Testis (tissue), 2 donors: ENCODE measurements at regions not wholly inside any gene's neighbourhood (a gene's known extent, or its start where the extent isn't known, plus 50 kb on each side); places are given as distances from the start of the nearest gene placed in this dataset.

Experiments used
- DNase-seq: peaks from one replicate; pipeline ENCODE4 v3.0.0-alpha.2; 2019
- H3K27ac ChIP-seq, 2 donors: fragments of 200-600 bp; sonication (generic); one replicate each; pipeline ENCODE4 v1.5.1; 2019
- H3K27me3 ChIP-seq: fragments of 200-600 bp; sonication (generic); one replicate; pipeline ENCODE4 v1.5.1; 2019
- H3K36me3 ChIP-seq: fragments of 200-600 bp; sonication (generic); one replicate; pipeline ENCODE4 v1.5.1; 2017; ENCODE audit warnings: low read depth; ENCODE audit errors: missing control alignments
- H3K4me1 ChIP-seq: fragments of 200-600 bp; sonication (generic); one replicate; pipeline ENCODE4 v1.5.1; 2019
- H3K4me3 ChIP-seq, 2 donors: fragments of 200-600 bp; sonication (generic); one replicate each; pipeline ENCODE4 v1.5.1; 2017 to 2019
- H3K9me3 ChIP-seq: fragments of 200-600 bp; sonication (generic); one replicate; pipeline ENCODE4 v1.5.1; 2017
- POLR2A ChIP-seq: fragments of 450-650 bp; IDR thresholded peaks from one replicate; pipeline ENCODE4 v1.6.1; 2017; ENCODE audit warnings: antibody characterized with exemption, mild to moderate bottlenecking, moderate library complexity
- WGBS, 2 donors: methylation state at CpG; one replicate each; pipeline ENCODE4 v1.1.5; 2018; 5-methylcytosine and 5-hydroxymethylcytosine counted together
- intact Hi-C: fragments of 100-400 bp; cut with DNase I; formaldehyde crosslinking; loops from one replicate; pipeline ENCODE4 v1.15.1; 2023; ENCODE audit warnings: low total_unique reads
- TF ChIP-seq, protein P1 (sequence below), 3 experiments: fragments of 450-650 bp in 2 of 3; fragments of 200-600 bp in 1 of 3; sonication (generic) in 1 of 3; IDR thresholded peaks; one replicate each; pipeline ENCODE4 v1.5.1; 2016 to 2019; ENCODE audit warnings: antibody characterized with exemption in 3 of 3, mild to moderate bottlenecking in 2 of 3, moderate library complexity in 1 of 3

DNA sequence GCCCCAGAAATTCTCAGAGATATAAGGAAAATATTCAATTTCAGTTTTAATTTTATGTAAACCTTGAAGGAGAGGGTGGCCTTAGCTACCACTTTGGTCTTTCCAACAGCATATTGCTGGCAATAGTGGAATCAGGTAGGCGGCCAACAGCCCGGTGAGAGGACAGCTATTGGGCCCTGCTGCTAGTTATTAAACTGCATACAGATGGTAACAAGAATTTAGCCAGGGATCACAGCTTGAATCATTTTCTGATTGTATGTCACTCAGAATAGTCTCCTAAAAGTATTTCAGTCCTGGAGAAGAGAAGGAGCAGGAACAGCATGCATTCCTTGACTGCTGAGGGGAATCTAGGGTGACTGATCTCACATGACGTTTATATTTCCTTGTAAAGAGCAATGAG is 261.4 kb upstream of the SMIM30 start:
- H3K9me3 ChIP-seq: no peaks in the 10 kb centered on the region
- TF ChIP-seq, protein P1, sequence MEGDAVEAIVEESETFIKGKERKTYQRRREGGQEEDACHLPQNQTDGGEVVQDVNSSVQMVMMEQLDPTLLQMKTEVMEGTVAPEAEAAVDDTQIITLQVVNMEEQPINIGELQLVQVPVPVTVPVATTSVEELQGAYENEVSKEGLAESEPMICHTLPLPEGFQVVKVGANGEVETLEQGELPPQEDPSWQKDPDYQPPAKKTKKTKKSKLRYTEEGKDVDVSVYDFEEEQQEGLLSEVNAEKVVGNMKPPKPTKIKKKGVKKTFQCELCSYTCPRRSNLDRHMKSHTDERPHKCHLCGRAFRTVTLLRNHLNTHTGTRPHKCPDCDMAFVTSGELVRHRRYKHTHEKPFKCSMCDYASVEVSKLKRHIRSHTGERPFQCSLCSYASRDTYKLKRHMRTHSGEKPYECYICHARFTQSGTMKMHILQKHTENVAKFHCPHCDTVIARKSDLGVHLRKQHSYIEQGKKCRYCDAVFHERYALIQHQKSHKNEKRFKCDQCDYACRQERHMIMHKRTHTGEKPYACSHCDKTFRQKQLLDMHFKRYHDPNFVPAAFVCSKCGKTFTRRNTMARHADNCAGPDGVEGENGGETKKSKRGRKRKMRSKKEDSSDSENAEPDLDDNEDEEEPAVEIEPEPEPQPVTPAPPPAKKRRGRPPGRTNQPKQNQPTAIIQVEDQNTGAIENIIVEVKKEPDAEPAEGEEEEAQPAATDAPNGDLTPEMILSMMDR (IDR thresholded peaks at IDR 0.05): no peak
- H3K4me3 ChIP-seq: no peak overlapping the region
- no peak for DNase-seq
- H3K36me3 ChIP-seq: no peaks in the 10 kb centered on the region
- H3K4me1 ChIP-seq: no peaks in the 10 kb centered on the region
- H3K27ac ChIP-seq: no peak overlapping the region
- WGBS, 2 donors: 82 to 96% methylated on average over 3 of the region's 3 CpGs
- intact Hi-C loops: no loop called here
- no peaks in the 10 kb centered on the region for H3K27me3 ChIP-seq

DNA sequence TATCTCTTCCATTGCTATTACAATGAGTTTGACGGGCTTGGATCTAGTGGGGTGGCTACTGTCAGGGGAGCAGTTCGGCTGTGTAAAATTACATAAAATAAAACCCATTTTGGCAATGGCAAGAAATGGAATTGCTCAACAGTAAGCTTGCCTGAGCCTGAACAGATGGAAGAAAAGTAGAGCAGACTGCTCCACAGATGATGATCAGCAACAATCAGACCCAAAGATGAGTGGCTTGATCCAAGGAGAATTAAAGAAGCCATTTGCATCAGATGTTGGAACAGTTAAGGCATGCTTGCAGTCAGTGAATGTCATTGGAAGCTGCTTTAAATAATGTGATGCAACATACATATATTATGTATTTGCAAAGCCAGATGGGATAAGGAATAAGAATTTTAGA is 256.6 kb upstream of the SMIM30 start:
- intact Hi-C loops: no loop called here
- H3K9me3 ChIP-seq: no peaks in the 10 kb centered on the region
- H3K27me3 ChIP-seq: no peaks in the 10 kb centered on the region
- no peaks in the 10 kb centered on the region for H3K36me3 ChIP-seq
- H3K4me3 ChIP-seq: no peak overlapping the region
- 90 to 93% methylated on average over 2 of the region's 2 CpGs for WGBS, 2 donors
- no peak for TF ChIP-seq POLR2A
- TF ChIP-seq, protein P1 (IDR thresholded peaks at IDR 0.05): no peak
- no peaks in the 10 kb centered on the region for H3K4me1 ChIP-seq
- no peak overlapping the region for H3K27ac ChIP-seq
- no peak for DNase-seq

DNA sequence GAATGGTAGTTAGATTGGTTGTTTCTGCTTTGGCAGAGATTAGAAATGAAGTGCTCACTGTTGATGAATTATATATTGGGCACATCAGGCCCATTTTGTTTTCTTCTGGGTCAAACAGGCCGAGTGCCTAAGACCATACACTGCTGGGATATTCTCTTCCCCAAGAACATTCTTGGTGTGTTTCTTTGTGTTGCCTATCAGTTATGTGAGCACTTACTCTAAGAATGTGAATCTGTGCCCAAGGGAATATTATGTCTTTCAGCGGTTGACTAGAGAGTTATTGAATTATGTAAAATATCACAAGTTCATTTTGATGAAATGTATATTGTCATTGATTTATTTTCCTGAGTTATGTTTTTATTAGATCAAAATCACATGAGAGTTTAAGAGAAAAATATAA is 255.5 kb upstream of the SMIM30 start:
- DNase-seq: no peak
- intact Hi-C loops: no loop called here
- H3K36me3 ChIP-seq: no peaks in the 10 kb centered on the region
- no peak overlapping the region for H3K4me3 ChIP-seq
- no peaks in the 10 kb centered on the region for H3K27me3 ChIP-seq
- no peak for TF ChIP-seq POLR2A
- TF ChIP-seq, protein P1 (IDR thresholded peaks at IDR 0.05): no peak
- H3K27ac ChIP-seq: no peak overlapping the region
- no peaks in the 10 kb centered on the region for H3K9me3 ChIP-seq
- no peaks in the 10 kb centered on the region for H3K4me1 ChIP-seq
- WGBS, 2 donors: 84 to 88% methylated on average over 2 of the region's 2 CpGs

DNA sequence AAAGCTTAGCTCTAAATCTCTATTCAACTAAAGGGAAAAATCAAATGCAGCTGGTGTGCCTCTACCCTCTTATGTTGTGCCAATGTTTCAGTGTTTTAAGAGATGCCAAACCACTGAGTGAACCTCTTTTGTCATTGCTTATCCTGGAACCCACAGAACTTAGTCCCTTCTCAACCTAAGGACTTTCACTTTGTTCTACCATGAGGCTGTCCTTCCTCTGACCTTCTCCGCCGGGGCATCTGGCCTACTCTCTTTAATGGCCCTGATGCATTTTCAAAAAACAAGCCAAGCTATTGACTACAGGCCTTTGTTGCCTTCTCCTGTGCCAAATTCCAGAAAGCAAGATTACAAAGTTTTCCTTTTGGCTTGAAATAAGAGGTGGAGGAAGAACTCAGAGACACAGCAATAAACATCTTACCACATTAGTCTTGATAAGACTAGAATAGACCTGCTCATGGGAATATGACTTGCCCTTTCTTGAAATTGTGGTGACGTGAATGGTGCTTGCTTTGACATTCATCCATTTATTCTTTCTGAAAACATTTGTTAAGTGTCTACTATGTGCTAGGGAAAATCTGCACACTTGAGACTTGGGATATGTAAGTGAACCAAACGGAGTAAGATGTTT is 253.2 kb upstream of the SMIM30 start:
- intact Hi-C loops: no loop called here
- H3K36me3 ChIP-seq: no peaks in the 10 kb centered on the region
- WGBS, 2 donors: 63 to 64% methylated on average over 4 of the region's 4 CpGs
- no peaks in the 10 kb centered on the region for H3K4me1 ChIP-seq
- H3K4me3 ChIP-seq: no peak overlapping the region
- H3K27ac ChIP-seq: no peak overlapping the region
- no peak for DNase-seq
- H3K27me3 ChIP-seq: no peaks in the 10 kb centered on the region
- H3K9me3 ChIP-seq: no peaks in the 10 kb centered on the region
- TF ChIP-seq, protein P1 (IDR thresholded peaks at IDR 0.05): no peak
- no peak for TF ChIP-seq POLR2A

DNA sequence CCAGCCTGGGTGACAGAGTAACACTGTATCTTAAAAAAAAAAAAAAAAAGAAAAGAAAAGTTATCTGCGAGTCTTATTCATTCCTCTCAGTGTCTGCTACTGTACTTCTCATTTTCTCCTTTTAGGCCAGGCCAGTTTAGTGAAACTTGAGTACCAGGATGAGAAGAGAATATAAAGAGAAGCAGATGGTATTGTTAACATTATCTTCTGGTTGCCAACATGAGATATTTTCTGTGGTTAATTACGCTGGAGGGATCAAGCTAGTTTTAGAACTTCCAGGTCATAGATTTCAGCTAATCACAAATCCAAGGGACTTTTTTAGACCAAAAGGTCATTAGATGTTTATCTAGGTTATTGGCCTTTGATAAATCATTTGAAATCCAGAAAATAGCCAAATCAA is 252.6 kb upstream of the SMIM30 start:
- H3K9me3 ChIP-seq: no peaks in the 10 kb centered on the region
- WGBS, 2 donors: 86 to 90% methylated on average over 2 of the region's 2 CpGs
- no peaks in the 10 kb centered on the region for H3K4me1 ChIP-seq
- intact Hi-C loops: no loop called here
- no peaks in the 10 kb centered on the region for H3K36me3 ChIP-seq
- no peak for DNase-seq
- H3K27me3 ChIP-seq: no peaks in the 10 kb centered on the region
- H3K27ac ChIP-seq: no peak overlapping the region
- no peak for TF ChIP-seq POLR2A
- TF ChIP-seq, protein P1 (IDR thresholded peaks at IDR 0.05): no peak
- no peak overlapping the region for H3K4me3 ChIP-seq
